ENCODE measurements at regions not wholly inside any gene's neighbourhood (a gene's known extent, or its start where the extent isn't known, plus 50 kb on each side); places are given as distances from the start of the nearest gene placed in this dataset.
"Not testable (repeated sequence)": the region's sequence is repeated elsewhere in the genome, so short reads cannot be mapped to it uniquely, and the experiment has no call there.

GRCh38 chr14:19304442-19304841 lies 129.7 kb downstream of the POTEG start:
- not testable (repeated sequence) for H3K27ac ChIP-seq (ENCODE audit: low read length); H3K9me3 ChIP-seq (ENCODE audit: insufficient read depth, low read depth, low read length); H3K27me3 ChIP-seq (ENCODE audit: insufficient read depth, low read length); H3K9ac ChIP-seq (ENCODE audit: low read depth, low read length); H3K36me3 ChIP-seq (ENCODE audit: insufficient read depth, low read depth, low read length); H3K4me3 ChIP-seq (ENCODE audit: low read length); H3K4me1 ChIP-seq (ENCODE audit: insufficient read depth, low read length)

GRCh38 chr14:19304918-19305317 lies 129.2 kb downstream of the POTEG start:
- not testable (repeated sequence) for H3K4me1 ChIP-seq (ENCODE audit: insufficient read depth, low read length)

GRCh38 chr14:19305776-19306175 lies 128.4 kb downstream of the POTEG start:
- H3K36me3 ChIP-seq (ENCODE audit: insufficient read depth, low read depth, low read length); H3K9me3 ChIP-seq (ENCODE audit: insufficient read depth, low read depth, low read length); H3K27ac ChIP-seq (ENCODE audit: low read length); H3K27me3 ChIP-seq (ENCODE audit: insufficient read depth, low read length); H3K4me3 ChIP-seq (ENCODE audit: low read length); H3K9ac ChIP-seq (ENCODE audit: low read depth, low read length); H3K4me1 ChIP-seq (ENCODE audit: insufficient read depth, low read length): not testable (repeated sequence)

More at GRCh38 chr14:19304918-19305317, 129.2 kb downstream of the POTEG start:
- not testable (repeated sequence) for H3K9me3 ChIP-seq (ENCODE audit: insufficient read depth, low read depth, low read length); H3K36me3 ChIP-seq (ENCODE audit: insufficient read depth, low read depth, low read length); H3K4me3 ChIP-seq (ENCODE audit: low read length); H3K27ac ChIP-seq (ENCODE audit: low read length); H3K27me3 ChIP-seq (ENCODE audit: insufficient read depth, low read length); H3K9ac ChIP-seq (ENCODE audit: low read depth, low read length)

- not testable (repeated sequence) for H3K27ac ChIP-seq (ENCODE audit: low read length); H3K4me3 ChIP-seq (ENCODE audit: low read length); H3K9ac ChIP-seq (ENCODE audit: low read depth, low read length); H3K9me3 ChIP-seq (ENCODE audit: insufficient read depth, low read depth, low read length); H3K27me3 ChIP-seq (ENCODE audit: insufficient read depth, low read length); H3K36me3 ChIP-seq (ENCODE audit: insufficient read depth, low read depth, low read length); H3K4me1 ChIP-seq (ENCODE audit: insufficient read depth, low read length)
Measured at GRCh38 chr14:19306405-19306804, 127.7 kb downstream of the POTEG start.

GRCh38 chr14:19311023-19311422 lies 123.1 kb downstream of the POTEG start:
- H3K4me3 ChIP-seq (ENCODE audit: low read length); H3K27me3 ChIP-seq (ENCODE audit: insufficient read depth, low read length); H3K9me3 ChIP-seq (ENCODE audit: insufficient read depth, low read depth, low read length); H3K4me1 ChIP-seq (ENCODE audit: insufficient read depth, low read length); H3K27ac ChIP-seq (ENCODE audit: low read length); H3K9ac ChIP-seq (ENCODE audit: low read depth, low read length); H3K36me3 ChIP-seq (ENCODE audit: insufficient read depth, low read depth, low read length): not testable (repeated sequence)

- not testable (repeated sequence) for H3K27ac ChIP-seq (ENCODE audit: low read length); H3K36me3 ChIP-seq (ENCODE audit: insufficient read depth, low read depth, low read length); H3K4me3 ChIP-seq (ENCODE audit: low read length); H3K9ac ChIP-seq (ENCODE audit: low read depth, low read length); H3K27me3 ChIP-seq (ENCODE audit: insufficient read depth, low read length); H3K4me1 ChIP-seq (ENCODE audit: insufficient read depth, low read length); H3K9me3 ChIP-seq (ENCODE audit: insufficient read depth, low read depth, low read length)
Measured at GRCh38 chr14:19330678-19331077, 103.5 kb downstream of the POTEG start.

- H3K27me3 ChIP-seq (ENCODE audit: insufficient read depth, low read length); H3K9ac ChIP-seq (ENCODE audit: low read depth, low read length); H3K36me3 ChIP-seq (ENCODE audit: insufficient read depth, low read depth, low read length); H3K4me1 ChIP-seq (ENCODE audit: insufficient read depth, low read length); H3K4me3 ChIP-seq (ENCODE audit: low read length); H3K27ac ChIP-seq (ENCODE audit: low read length); H3K9me3 ChIP-seq (ENCODE audit: insufficient read depth, low read depth, low read length): not testable (repeated sequence)
Measured at GRCh38 chr14:19337232-19338059, 96.7 kb downstream of the POTEG start.

GRCh38 chr14:19338060-19338372 lies 96.1 kb downstream of the POTEG start:
- H3K4me1 ChIP-seq (ENCODE audit: insufficient read depth, low read length); H3K9ac ChIP-seq (ENCODE audit: low read depth, low read length); H3K9me3 ChIP-seq (ENCODE audit: insufficient read depth, low read depth, low read length); H3K4me3 ChIP-seq (ENCODE audit: low read length); H3K36me3 ChIP-seq (ENCODE audit: insufficient read depth, low read depth, low read length); H3K27ac ChIP-seq (ENCODE audit: low read length); H3K27me3 ChIP-seq (ENCODE audit: insufficient read depth, low read length): not testable (repeated sequence)

- not testable (repeated sequence) for H3K4me3 ChIP-seq (ENCODE audit: low read length); H3K27me3 ChIP-seq (ENCODE audit: insufficient read depth, low read length); H3K27ac ChIP-seq (ENCODE audit: low read length); H3K9me3 ChIP-seq (ENCODE audit: insufficient read depth, low read depth, low read length); H3K36me3 ChIP-seq (ENCODE audit: insufficient read depth, low read depth, low read length); H3K4me1 ChIP-seq (ENCODE audit: insufficient read depth, low read length); H3K9ac ChIP-seq (ENCODE audit: low read depth, low read length)
Measured at GRCh38 chr14:19340976-19341375, 93.2 kb downstream of the POTEG start.

- H3K27me3 ChIP-seq (ENCODE audit: insufficient read depth, low read length); H3K36me3 ChIP-seq (ENCODE audit: insufficient read depth, low read depth, low read length); H3K4me1 ChIP-seq (ENCODE audit: insufficient read depth, low read length); H3K27ac ChIP-seq (ENCODE audit: low read length); H3K9me3 ChIP-seq (ENCODE audit: insufficient read depth, low read depth, low read length); H3K9ac ChIP-seq (ENCODE audit: low read depth, low read length); H3K4me3 ChIP-seq (ENCODE audit: low read length): not testable (repeated sequence)
Measured at GRCh38 chr14:19341627-19342026, 92.5 kb downstream of the POTEG start.

GRCh38 chr14:19344261-19344660 lies 89.9 kb downstream of the POTEG start:
- H3K27me3 ChIP-seq (ENCODE audit: insufficient read depth, low read length); H3K4me1 ChIP-seq (ENCODE audit: insufficient read depth, low read length); H3K27ac ChIP-seq (ENCODE audit: low read length); H3K36me3 ChIP-seq (ENCODE audit: insufficient read depth, low read depth, low read length); H3K9ac ChIP-seq (ENCODE audit: low read depth, low read length); H3K9me3 ChIP-seq (ENCODE audit: insufficient read depth, low read depth, low read length); H3K4me3 ChIP-seq (ENCODE audit: low read length): not testable (repeated sequence)

- not testable (repeated sequence) for H3K4me3 ChIP-seq (ENCODE audit: low read length); H3K27me3 ChIP-seq (ENCODE audit: insufficient read depth, low read length); H3K4me1 ChIP-seq (ENCODE audit: insufficient read depth, low read length); H3K9me3 ChIP-seq (ENCODE audit: insufficient read depth, low read depth, low read length); H3K36me3 ChIP-seq (ENCODE audit: insufficient read depth, low read depth, low read length); H3K27ac ChIP-seq (ENCODE audit: low read length); H3K9ac ChIP-seq (ENCODE audit: low read depth, low read length)
Measured at GRCh38 chr14:19344689-19345088, 89.5 kb downstream of the POTEG start.

All from iPS-20b (cell line).